CD4-positive, alpha-beta T cell treated with Interleukin-4 for 4 hours (primary cell): ENCODE measurements at regions not wholly inside any gene's neighbourhood (a gene's known extent, or its start where the extent isn't known, plus 50 kb on each side); places are given as distances from the start of the nearest gene placed in this dataset.
"Not testable (repeated sequence)": the region's sequence is repeated elsewhere in the genome, so short reads cannot be mapped to it uniquely, and the experiment has no call there.

Source experiments
- DNase-seq: peaks from one replicate; pipeline ENCODE4 v3.0.0-alpha.2; 2020

DNA sequence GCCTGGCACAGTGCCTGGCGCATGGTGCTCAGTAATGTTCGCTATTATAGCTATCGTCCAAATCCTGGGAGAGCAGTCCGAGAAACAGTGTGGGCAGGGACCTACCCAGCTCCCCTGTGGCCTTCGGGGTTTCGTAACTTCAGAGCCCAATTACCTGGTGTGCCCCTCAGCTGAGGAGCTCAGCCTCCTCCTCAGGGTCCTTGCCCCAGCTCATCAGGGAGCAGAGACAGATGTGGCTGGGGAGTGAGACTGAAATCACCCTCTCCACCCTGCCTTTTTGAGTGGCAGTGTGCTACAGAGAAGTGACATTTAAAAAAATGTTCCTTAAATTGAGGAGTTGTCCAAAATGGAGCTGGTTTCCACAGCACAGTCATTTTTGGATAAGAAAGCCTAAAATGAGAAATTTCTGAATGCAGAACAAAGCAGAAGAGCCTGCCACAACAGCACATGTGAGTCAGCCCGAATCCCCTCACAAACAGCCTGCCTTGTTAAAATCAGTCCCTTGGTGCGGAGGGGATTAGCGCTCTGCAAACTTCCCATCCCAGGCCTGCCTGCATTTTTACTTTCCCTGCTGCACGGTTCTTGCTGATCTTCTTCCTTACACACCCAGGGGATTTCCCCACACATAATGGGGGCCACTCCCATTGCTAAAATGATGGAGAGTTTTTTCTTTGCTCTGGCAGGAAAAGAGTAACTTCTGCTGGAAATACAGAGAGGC is 78.1 kb upstream of the PITX1 start:
- no peak for DNase-seq

DNA sequence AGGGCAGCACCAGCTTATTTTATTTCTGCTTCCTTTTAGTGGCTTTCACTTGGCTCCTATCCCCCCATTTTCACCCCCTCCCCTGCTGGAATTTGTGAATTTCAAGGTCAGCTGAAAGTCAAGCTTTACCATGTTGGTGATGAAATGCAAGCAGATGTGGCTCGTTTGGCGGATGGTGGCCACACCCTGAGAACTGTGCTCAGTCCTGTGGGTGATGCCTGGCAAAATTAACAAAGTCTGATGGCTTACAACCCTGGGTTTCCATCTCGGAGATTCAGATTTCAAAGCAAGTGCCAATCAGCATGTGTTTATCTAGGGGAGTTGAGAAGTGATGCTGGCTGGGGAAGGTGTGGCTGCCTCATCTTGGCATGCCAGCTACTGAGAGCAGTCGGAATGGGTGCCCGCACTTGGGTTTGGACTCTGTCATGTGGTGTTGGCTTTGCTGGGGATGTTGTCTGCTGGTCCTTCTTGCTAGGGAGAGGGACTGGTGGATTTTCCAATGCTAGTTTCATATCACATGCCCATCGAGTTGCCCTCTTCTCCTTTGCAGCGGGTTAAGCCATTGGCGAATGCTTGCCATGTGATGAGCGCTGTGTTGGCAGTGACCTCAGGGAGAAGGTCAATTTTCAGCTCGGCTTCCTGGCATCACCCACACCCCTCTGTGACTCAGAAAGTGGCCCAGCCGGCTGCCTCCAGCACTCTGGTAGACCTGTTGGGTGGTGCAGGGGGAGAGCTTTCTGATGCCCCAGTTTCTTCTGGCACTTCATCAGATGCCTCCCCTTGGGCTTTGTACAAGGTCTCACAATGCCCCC is 77.0 kb upstream of the PITX1 start:
- no peak for DNase-seq

DNA sequence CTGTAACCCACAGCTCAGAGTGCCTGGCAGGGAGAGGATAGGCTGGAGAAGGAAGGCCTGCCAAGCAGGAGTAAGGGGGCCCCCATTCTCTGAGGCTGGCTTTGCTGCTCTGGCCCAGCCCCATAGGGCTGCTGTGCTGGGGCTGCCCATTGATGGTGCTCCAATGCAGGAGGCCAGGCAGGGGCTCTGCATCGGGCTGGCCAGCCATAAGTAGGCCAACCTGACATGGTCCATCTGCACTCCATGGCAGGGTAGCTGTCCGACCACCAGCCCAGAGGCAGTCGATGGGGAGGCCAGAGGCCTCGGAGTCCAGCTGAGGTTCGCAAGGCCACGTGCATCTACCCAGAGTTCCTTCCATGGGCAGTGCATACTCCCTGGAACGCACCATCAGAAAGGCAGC is 75.0 kb upstream of the PITX1 start:
- DNase-seq: no peak

DNA sequence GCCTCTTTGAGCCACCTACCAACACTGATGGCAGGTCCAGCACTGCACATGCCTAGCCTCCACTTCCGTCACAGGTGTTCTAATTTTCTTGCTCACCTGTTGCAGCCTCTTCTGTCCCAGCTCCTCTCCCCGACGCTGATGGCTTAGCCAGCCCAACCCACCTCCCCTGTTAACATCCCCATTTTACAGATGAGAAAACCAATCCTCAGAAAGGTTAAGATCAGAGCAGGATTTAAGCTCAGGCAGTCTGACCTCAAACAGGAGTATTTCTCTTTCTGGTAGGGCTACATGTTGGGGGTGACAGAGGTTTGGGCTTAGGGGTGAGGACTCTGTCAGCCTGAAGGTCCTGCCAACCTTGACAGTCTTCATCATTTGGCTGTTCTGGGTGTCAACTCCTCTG is 74.5 kb upstream of the PITX1 start:
- DNase-seq: no peak

DNA sequence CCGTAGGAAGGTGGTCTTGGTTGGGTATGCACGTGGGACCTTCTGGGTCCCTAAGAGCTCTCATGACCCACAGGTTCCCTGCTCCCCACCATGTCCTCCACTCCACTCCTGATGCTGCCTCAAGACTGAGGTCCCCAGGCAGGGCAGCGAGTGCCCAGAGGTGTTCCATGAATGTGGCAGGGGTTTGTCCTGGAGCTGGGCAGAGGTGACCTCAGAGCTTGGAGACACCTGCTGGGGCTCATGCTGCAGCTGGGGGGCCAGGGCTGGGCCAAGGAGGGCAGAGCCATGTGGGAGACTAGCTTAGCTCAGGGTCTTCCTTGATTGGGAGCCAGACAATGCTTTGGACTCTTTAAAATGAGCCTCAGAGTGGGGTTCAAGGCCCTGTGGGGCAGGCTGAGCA is 74.0 kb upstream of the PITX1 start:
- DNase-seq: no peak

DNA sequence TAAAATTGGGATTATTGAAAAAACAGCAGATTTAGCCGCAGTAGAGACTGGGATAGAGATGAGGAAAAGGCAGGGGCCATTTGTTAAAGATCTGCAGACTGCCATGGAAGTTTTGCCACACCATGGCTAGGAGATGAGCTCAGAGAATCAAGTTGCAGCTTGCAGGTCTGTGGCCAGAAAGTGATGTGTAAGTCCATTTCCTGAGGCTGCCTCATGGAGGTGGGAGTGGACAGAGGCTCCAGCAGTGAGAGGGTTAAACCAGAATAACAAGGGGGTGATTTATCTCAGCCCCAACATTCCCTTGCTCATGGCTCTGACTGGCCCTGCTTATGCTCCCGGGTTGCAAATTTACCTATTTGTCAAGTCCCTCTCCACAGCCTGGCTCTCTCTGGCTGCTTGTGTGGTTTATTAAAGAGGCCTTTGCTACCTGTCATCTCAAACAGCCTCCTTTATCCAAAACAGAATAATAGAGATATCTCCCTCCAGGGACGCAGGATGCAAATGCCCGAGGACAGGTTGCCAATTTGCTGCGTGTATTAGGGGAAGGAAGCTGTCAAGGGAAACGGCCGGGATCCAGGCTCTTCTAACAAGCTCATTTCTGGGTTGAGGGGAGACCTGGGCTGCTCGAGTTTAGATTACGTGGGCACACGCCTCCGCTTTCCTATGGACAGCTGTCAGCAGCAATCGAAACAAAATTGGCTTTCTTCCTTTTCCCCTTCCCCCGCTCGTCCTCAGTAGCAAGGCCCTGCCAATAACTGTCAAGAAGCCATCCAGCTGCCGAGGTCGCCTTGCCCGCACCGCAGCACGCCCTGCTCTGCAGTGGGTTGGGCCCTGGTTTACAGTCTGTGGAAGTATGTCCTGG is 72.8 kb upstream of the PITX1 start:
- DNase-seq: no peak

DNA sequence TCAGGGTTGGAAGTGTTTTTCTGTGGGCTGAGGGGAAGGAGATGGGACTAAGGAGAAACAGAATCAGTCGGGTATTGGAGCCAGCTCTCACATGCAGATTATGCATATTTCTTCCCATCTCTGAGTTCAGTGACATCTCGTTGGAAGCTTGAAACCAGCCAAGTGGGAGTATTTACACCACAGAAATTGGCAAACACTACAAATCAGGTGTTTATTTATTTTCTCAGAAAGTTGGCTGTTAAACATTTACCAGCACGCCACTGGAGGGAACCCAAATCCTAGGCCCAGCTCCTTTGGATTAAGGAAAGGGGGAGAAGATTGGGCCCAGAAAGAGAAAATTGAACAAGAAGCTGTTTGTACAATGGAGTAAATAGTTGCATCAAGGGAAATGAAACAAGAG is 72.1 kb upstream of the PITX1 start:
- DNase-seq: no peak

DNA sequence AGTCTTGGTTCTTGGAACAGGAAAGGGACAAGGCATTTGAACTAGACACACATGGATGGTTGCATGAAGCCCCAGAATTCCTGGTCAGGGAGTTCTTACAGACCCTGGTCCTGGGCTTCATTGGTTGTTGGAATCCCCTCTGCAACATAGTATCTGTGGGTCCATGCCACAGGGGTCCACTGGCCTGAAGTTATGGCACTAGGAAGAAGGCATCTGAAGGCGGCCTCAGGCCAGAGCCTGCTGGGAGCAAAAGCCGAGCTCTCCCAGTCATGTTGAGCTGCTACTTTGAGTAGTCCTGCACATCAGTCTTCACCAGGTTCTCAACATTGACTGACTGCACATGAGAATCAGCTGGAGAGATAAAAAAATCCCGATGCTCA is 71.1 kb upstream of the PITX1 start:
- DNase-seq: no peak

DNA sequence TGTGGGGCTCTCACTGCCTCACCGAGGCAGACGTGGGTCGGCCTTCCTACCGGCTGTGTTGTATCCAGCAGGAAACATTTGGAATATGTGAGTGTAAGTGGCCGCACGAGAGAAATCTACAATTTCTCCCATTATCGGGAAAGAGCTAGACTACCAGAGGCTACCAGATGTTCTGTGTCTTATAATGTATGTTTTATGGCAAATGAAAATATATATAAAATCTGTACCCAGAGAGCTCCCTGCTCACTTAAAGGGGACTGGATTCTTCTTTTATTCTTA is 69.5 kb upstream of the PITX1 start:
- no peak for DNase-seq

DNA sequence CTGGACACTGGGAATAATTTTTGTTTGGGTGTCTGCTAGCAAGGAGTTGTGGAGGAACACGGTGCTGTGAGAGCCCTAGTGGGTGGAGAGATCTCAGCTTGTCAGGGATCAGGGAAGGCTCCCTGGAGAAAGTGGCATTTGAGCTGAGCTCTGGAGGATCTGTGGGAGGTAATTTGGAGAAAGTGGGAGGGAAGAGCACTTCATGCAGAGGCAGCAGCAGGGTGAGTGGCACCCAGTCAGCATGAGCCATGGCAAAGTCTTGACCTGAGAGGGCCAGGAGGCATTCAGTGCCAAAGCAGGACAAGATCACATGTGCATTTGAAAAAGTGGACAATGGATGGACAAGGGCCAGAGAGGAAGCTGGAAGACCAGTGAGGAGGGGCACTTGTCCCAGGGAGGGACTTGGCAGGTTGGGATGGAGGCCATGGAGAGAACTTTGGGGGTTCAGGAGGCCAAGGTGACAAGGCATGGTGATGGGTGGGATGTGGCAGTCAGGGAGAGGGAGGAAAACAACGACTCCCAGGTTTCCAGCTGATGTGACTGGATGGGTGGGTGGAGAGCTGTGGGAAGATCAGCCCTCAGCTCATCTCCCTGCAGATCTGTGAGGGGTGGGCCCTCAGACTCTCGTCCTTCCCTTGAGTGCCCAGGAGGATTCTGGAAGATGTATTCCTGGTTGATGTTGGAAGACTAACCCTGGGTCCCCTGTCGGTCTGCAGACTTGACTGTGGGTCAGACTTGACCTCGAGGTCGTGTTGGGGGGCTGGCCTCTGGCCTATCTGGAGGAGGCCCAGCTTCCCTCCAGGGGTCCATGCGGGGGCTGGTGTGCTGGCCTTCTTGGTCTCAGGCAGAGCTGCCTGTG is 68.9 kb upstream of the PITX1 start:
- DNase-seq: no peak

DNA sequence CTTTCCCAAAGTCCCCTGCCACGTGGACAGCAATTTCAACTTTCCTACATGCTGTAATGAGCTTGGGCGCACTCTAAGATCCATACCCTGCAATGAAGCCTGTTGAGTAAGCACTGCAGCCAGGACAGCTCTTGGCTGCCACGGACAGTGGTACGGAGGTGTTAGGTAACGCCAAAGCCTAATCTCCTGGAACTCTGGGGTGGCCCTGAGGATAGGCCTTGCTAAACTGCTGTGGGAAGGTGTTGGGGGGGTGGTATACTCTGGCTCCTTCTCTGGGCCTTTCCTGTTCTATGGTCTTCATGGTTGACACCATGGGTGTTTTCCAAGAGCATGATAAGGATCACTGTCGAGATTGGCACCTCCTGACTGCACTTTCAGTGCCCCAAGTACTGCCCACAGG is 66.4 kb upstream of the PITX1 start:
- no peak for DNase-seq

DNA sequence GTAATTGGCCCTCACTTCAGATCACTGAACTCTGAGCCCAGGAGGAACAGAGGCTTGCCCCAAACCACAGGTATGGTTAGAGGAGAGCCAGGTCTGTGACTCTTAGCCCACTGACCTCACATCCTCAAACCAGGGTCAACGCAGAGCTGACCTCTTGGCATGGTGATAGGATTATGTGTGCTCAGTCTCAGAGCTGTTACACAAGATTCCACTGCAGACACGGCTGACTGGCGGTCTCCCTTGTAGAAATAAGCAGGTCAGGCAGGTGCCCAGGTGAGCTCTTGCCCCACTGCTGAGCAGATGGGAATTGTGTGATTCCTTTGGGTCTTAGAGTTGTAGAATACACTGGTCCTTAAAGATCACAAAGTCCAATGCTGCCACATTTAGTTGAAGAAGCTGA is 66.0 kb upstream of the PITX1 start:
- no peak for DNase-seq

DNA sequence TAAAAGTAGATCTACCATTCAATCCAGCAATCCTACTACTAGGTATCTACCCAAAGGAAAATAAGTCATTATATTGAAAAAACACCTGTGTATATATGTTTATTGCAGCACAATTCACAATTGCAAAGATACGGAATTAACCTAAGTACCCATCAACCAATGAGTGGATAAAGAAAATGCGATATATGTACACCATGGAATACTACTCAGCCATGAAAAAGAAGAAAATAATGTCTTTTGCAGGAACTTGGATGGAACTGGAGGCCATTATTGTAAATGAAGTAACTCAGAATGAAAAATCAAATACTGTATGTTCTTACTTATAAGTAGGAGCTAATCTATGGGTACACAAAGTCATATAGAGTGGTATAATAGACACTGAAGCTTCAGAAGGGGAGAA is 63.4 kb upstream of the PITX1 start:
- no peak for DNase-seq

DNA sequence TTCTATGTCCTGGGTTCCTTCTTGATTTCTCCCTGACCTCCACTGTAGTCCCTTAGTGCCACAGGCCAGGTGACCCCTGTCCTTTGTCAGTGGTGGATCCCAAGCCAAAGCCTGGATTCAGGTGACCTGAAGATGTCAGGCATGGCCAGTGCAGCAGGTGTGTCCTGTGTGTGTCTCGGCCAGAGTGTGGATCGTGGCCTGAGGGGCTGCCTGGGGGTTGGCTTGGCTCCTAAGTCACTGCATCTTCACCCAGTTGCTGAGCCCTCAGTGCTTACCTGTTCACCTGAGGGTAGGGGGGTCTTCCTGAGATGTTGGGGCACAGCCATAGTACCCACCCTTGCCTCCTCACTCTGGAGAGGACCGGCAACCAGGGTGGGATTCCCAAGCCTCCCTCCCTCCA is 61.8 kb upstream of the PITX1 start:
- no peak for DNase-seq

DNA sequence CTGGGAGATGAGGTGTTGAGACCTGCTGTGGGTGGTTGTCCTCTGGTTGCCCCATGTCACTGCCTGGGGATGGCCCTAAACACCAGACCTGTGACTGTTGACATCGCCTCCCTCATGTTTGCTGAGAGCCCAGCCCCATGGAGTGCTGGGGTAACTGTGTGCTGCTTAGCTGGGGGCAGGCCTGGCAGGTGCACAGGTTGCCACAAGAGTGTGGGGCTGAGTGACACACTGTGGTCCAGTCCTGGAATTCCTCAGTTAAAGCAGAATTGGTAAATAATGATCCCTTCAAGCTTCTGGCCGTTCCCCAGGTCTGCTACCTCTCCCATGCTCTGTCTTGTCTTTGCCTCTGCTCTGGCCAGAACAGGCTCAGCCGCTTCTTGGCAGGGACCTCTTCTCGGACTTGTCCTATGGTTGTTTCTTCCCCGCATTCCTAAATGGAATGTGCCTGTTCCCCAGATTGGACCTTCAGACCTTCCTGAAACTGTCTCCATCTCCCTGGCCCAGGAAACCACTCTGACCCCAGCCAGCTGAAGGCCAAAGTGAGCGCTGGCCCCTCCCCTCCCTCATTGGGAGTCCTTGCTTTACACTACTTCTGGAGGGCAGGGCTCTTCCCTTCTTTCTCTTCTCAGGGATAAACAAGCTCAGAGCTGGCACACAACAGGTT is 61.2 kb upstream of the PITX1 start:
- DNase-seq: no peak

DNA sequence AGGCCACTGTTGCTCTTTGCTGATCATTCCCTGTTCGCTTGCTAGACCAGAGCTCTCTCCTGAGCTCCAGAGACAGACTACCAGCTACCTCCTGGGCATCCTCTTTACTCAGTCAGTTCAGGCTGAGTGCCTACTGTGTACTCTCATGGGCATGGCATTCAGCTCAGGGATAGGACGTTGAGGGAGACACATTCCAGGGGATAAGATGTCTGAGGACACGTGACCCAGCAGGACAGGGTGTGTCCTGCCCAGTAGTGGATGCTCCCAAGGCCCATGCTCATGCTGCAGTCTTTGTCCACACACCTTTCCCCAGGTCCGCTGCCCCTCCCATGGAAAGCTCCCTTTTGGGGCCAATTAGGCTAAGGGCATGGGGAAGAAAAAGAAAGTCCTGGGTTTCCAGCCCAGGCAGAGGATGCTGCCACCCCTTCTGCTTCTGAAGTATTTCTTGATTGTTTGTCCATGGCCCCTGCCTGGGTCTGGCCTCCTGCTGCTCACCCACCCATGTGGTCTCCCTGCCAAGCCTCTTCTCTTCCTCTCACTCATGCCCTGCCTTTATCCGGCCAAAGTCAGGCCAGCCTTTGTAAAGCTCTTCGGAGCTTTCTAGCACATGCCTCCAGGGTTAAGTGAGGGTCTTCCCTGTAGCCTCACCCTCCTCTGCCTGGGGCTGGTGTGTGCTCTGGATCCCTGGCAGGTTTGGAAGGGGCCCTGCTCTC is 60.5 kb upstream of the PITX1 start:
- DNase-seq: no peak

DNA sequence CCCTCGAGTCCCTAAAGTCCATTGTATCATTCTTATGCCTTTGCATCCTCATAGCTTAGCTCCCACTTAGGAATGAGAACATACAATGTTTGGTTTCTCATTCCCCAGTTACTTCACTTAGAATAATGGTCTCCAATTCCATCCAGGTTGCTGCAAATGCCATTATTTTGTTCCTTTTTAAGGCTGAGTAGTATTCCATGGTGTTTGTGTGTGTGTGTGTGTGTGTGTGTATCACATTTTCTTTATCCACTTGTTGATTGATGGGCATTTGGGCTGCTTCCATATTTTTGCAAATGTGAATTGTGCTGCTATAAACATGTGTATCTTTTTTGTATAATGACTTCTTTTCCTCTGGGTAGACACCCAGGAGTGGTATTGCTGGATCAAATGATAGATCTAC is 59.5 kb upstream of the PITX1 start:
- not testable (repeated sequence) for DNase-seq

DNA sequence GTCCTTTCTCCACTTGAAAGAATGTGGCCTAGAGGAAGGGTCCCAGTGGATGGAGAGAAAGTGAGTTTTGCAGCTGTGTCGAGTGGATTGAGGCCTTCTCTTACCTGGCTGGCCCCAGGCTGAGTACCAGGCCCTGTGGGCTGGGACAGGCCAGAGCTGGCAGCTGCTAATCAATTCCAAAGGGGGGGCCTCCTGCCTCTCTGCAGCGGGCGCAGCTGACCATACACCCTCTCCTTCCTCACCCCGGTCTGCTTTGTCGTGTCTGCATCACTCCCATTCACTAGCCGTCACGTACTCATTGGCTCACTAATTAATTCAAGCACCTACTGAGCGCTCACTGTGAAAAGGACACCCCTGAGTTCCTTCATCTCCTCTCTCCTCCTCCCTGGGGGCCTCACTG is 58.4 kb upstream of the PITX1 start:
- DNase-seq: no peak

DNA sequence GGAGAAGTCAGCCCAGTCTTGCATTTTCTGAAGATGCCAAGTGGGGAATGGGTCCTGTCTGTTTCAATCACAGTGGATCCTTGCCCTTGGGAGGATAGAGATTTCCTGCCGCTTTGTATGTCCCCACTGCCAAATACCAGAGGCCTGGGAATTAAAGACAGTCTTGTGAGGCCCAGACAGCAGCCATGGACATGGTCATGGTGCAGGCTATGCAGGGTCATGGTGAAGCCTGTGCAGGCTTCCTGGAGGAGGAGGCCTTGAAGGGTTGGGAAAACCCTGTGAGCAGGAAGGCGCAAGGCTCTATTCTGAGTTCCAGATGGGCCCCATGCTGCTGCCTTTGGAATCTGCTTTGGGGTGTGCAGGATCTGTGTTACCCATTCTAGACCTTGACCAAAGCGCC is 57.3 kb upstream of the PITX1 start:
- DNase-seq: no peak

DNA sequence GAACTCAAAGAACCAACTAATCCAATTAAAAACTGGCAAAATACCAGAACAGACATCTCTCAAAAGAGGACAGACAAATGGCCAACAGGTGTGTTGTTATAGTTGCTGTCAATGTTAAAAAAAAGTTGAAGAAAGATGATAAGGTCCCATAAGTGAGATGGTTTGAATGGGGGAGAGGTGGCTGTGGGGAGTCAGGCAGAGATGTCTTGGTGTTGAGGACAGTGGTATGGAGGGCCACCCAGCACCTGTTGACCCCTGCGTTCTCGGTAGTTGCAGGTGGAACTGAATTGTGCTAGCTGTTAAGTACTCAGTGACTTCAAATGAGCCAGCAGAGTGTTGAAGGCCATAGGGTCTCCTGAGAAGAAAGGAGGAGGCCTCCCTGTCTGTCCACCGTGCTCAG is 55.9 kb upstream of the PITX1 start:
- DNase-seq: no peak

DNA sequence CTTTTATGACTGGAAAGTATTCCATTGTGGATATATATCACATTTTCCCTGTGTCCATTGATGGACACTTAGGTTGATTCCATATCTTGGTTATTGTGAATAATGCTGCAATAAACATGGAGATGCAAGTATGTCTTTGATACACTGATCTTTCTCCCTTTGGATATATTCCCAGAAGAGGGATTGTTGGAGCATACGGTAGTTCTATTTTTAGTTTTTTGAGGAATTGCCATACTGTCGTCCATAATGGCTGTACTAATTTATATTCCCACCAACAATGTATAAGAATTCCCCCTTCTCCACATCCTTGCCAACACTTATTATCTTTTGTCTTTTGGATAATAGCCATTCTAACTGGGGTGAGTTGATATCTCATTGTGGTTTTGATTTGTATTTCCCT is 54.9 kb upstream of the PITX1 start:
- no peak for DNase-seq

DNA sequence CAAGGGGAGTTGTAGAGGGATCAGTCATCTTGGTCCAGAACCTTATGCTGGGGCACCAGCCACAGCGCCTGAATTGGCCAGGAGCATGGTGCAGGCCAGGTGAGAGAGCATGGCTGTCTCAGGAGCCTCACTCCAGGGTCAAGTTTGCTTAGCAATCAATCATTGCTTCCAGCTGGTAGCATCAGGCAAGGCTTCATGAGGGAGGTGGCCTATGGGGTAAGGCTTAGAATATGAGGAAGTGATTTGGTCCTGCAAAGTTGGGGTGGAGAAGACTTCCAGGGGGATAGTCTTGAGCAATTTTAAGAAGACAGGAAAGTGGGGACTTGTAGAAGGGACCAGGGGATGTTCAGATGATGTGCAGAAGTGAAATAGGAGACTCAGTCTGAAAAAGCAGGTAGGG is 53.9 kb upstream of the PITX1 start:
- DNase-seq: no peak
